Inflammatory macrophage treated with lipopolysaccharide for 1 hour (primary cell): ENCODE measurements at regions not wholly inside any gene's neighbourhood (a gene's known extent, or its start where the extent isn't known, plus 50 kb on each side); places are given as distances from the start of the nearest gene placed in this dataset.
"Not testable (repeated sequence)": the region's sequence is repeated elsewhere in the genome, so short reads cannot be mapped to it uniquely, and the experiment has no call there.

ENCODE experiments used
- DNase-seq, 2 donors: peaks; one replicate each; pipeline ENCODE4 v3.0.0-alpha.2; 2020 to 2022

DNA sequence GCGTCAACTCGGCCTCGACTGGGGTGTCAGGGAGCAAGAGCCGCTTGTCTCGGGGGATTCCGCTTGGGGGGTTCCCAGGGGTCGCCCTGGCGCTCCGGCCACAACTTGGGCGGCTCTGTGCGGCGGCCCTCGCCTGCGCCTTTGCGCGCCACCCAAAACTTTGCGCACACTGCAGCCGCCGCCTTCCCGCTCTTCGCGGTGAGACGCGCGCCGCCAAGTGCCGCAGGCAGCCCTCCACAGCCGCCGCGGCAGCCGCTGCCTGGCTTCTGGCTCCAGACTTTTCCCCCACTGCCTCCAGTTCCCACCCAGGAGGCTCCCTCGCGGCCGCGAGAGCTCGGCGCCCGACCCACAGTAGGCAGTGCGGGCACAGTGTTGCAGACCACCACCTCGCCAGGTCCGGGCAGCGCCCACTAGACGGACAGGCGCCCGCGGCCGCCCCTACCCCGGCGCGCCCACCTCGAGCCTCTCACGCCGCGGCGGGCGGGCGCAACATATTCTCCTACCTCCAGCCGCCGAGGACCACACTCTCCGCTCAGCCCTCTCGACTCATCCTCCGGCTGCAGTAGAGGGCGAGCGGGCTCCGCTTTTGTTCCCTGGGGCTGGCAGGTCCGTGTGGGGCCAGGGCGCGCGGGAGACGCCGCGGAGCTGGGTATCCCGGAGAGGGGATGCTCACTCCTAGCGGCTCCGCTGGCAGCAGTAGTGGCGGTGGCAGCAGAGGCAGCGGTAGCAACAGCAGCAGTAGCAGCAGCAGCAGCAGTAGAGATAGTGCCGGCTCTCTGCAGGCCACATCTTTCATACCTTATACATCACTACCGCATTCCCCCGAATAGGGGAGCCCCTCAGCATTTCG is 296.6 kb downstream of the OMA1 start:
- no peak for DNase-seq

DNA sequence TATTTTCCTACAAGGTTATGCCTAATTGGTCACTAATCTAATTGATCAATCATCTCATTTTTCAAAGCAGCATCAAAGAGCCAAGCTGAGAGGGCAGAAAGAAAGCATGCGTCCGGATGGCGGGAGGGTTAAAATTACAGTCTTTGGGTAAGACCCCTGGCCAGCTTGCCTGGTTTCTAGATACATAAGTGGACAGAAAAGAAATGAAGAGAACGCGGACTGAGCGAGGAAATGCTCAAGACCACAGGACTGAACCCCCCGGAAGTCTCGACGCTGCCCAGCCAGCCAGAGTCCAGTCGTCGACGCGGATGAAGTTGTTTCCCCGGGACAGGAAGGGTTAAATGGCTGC is 297.2 kb downstream of the OMA1 start:
- DNase-seq: no peak

DNA sequence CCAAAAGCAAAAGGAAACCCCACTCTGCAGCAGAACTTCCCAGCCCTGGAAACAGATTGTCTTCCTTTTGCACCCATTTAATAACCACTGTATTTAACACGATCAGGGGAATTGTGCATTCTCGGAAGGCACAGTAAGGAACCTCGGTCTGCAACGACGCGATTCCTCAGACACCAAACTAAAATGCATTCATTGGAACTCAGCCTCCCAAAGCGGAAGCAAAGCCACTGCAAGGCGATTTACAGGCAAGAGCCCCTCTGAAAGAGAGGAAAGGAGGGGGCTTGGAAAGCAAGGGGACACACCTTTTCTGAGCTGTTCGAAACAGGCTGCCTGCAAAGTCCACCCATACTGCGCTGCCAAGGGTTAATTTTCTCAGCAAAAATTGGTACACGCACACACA is 297.7 kb downstream of the OMA1 start:
- no peak for DNase-seq

DNA sequence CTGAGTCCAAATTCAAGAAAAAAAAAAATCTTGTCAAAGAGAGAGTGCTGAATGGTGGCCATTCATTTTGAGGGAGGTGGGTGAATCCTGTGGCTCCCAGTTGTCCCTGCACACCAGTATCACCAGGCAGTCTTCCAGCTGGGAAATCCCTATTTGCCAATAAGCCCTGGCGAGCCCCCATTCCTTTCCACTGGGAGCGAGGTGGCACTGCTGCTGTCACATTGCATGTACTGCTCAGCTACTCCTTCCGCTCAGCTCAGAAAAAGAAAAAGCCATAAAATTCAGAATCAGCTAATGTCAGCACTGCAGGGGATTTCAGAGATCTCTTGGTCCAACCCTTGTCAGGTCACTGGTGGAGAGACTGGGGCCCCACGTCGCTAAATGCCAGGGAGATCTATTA is 298.5 kb downstream of the OMA1 start:
- no peak for DNase-seq

DNA sequence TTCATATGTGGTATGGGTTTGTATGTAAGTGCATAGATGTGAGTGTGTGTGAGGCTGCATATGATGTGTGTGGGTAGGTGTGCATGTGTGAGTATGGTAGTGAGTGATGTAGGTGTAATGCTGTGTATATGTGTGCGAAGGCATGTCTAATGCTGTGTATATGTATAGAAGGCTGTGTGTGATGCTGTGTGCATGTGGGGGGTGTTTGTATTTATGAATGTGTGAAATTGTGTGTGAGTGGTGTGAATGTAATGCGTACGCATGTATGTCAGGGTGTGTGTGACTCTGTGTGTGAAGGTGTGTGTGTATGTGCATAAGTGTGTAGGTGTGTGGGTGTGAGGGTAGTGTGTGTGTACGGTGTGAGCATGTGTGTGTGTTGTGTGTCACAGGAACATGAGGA is 300.0 kb downstream of the OMA1 start:
- DNase-seq: no peak

DNA sequence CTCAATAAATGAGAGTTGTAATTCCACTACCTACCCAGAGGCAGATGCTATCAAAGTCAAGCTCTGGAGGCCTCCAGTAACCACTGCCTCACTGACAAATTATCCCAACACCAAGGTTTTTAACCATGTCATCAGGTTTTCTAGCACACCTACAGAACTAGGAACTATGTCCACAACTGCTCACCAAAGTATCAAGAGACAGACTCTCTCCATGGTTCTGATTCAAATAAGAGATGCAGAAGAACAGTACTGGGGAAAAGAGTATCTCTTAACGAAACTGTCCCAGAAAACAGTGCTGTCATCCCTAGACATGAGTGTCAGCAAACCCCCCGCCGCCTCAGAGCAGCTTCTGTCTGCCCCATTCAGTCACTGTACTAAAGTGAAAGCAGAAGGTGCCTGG is 301.7 kb downstream of the OMA1 start:
- no peak for DNase-seq

DNA sequence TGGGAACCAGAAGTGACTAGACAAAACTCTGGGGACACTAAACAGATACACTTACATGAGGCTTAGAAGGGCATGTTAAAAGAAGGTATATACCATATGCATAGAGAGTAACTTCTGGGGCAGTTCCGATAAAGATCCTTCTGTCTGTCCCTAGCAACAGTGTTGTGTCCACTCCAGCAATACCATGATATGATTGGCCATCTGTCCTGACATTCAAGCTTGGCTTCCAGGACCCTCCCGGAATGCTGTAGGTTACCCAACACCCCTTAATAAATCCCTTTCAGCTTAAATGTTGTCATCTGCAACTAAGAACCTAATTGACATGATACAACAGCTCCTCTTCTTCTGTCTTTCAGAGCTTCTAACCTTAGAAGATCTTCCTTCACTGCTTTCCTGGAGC is 307.7 kb downstream of the OMA1 start:
- DNase-seq: no peak

GRCh38 chr1:58233729-58234128 is 312.8 kb downstream of the OMA1 start:
- no peak for DNase-seq

DNA sequence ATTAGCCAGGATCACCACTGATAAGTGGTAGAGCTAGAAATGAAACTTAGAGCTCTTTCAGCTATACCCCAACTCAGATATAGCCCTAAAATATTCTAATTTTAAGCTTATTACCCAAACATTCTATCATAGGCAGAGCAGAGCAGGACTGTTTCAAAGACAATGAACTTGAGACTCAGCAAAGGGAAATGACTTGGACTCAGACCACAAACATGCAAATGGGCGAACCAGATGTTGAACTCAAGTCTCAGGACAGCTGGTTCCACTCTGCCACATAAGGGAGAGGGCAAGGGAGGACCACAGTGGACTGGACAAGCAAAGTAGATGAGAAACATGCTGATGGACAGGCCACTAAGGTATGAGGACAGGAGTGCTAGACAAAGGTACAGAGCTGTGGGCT is 315.3 kb downstream of the OMA1 start:
- no peak for DNase-seq

DNA sequence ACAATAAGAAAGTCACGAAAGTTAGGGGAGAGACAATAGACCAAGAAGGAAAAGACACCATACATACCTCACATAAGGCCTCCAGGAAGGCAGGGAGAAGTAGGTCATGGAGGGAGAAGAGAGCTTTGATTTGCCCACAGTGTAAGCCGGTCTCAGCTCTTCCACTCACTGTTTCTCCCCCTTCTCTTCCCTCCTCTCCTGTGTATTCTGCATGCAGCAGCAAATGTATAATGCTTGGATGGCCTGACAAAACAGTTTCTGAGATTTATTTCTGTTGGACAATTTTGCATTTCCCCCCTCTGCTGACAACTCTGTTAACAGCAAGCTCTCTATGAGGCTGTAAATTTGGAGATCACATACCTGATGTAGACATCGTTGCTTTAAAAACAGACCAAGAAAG is 318.9 kb downstream of the OMA1 start:
- no peak for DNase-seq

DNA sequence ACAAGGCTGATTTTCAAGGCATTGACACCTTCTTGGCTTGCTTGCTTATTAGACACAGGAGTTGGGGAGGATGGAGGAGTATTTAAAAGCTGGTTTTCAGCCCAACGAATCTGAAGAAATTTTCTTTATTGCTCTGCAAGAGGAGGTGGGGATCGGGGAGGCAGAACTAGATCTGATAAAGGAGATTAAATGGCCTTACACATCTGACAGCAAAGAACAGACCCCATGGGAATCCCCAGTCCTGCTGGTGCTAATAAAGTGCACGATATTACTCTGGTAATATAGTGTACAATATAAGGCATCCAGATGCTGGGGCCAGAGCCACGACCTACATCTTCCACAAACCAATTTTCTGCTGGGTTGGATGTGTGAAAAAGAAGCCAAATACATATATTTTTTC is 323.0 kb downstream of the OMA1 start:
- DNase-seq: no peak

GRCh38 chr1:58220836-58221472 is 325.6 kb downstream of the OMA1 start:
- DNase-seq: no peak

DNA sequence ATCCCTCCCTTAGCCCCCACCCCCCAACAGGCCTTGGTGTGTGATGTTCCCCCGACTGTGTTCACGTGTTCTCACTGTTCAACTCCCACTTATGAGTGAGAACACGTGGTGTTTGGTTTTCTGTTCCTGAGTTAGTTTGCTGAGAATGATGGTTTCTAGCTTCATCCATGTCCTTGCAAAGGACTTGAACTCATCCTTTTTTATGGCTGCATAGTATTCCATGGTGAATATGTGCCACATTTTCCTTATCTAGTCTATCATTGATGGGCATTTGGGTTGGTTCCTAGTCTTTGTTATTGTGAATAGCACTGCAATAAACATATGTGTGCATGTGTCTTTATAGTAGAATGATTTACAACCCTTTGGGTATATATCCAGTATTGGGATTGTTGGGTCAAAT is 330.4 kb downstream of the OMA1 start:
- DNase-seq: not testable (repeated sequence)

DNA sequence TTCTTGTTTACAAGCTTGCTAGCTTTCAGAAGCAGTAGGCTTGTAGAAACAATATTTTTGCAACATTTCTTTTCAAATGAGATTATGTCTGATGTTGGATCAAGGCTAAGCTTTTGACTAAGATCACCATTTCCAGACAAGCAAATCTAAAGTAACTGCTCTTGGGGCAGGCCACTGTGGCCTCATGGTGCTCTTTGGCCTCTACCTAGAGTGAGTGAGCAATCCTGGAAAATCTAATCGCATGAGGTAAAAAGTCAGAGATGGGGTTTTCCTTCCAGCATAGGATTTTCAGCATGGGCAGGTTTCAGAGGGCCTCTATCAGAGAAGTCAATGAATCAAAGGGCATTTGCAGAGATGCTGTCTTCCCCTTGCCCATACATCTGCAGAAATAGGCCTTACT is 331.9 kb downstream of the OMA1 start:
- DNase-seq: no peak

- DNase-seq: no peak
Observed at GRCh38 chr1:58211869-58212268, 334.7 kb downstream of the OMA1 start.

DNA sequence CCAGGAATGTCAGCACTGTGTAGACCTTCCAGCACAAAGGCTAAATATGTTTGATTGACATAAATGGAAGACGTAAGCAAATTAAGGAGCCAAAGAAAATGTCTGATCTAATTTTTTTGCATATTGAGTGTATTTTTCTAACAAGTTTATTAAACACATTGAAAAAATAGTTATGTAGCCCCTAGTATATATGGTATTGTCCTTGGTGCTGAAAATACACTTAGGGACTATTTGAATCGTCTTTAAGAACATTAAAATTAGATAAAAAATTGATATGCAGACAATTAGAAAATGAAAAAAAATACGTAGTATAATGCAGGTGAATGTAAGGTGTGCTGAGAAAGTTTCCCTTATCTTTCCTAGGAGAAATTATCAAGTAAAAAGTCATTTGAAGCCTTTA is 337.0 kb downstream of the OMA1 start:
- DNase-seq: no peak

GRCh38 chr1:58206749-58207148 is 339.8 kb downstream of the OMA1 start:
- DNase-seq: no peak

DNA sequence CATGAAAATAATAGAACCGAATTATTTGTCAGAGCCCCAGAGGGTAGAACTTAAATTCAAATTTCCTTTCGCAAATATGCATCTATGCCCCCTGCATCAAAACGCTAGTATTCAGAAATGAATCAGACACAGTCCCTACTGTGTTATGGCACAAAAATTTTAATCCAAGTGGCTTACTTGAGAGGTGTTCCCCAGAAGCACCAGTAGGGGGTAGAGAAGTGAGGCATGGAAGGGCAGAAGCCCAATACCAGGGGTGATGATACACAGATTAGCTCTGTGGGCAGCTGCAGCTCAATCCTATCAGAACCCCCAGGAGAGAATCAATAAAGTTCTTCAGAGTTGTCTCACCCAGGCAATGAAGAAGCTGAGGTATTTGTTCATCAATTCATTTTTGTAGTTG is 342.2 kb downstream of the OMA1 start:
- DNase-seq: no peak

- DNase-seq: no peak
Observed at GRCh38 chr1:58201492-58202106, 344.9 kb downstream of the OMA1 start.

- no peak for DNase-seq
Observed at GRCh38 chr1:58200437-58200836, 346.1 kb downstream of the OMA1 start.

GRCh38 chr1:58197811-58198210 is 348.7 kb downstream of the OMA1 start:
- DNase-seq: no peak

GRCh38 chr1:58190267-58190988 is 356.1 kb downstream of the OMA1 start:
- DNase-seq: no peak

- no peak for DNase-seq
Observed at GRCh38 chr1:58189453-58189852, 357.1 kb downstream of the OMA1 start.

DNA sequence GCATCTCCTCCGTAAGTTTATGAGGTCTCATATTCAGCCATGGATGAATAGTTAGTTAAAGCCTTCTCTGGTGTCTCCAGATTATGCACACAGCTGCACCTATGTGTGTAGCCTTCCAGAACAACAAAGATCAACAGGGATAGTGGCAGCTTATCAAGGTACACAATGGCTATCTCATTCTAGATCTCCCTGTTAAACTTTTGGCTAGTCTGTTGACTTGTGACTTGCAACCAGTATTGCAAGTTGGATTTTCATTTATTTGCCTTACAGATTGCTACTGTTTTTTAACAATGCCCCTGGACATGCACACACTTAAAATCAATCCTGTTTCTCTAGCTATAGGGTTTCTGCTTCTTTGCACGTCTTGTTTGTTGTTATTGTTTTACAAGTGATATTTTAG is 363.2 kb downstream of the OMA1 start:
- no peak for DNase-seq
